ENCODE measurements at regions not wholly inside any gene's neighbourhood (a gene's known extent, or its start where the extent isn't known, plus 50 kb on each side); places are given as distances from the start of the nearest gene placed in this dataset.

- H3K36me3 Mint-ChIP-seq (ENCODE audit: unreplicated experiment), result no peaks in the 10 kb centered on the region
- TF ChIP-seq CTCF (IDR thresholded peaks at IDR 0.05; ENCODE audit: partially characterized antibody, unreplicated experiment), result no peak
- H3K27ac Mint-ChIP-seq (ENCODE audit: unreplicated experiment), result no peak overlapping the region
- H3K4me3 Mint-ChIP-seq (ENCODE audit: unreplicated experiment), result no peak overlapping the region
- DNase-seq, result no peak
- peaks cover 1% of the 10 kb centered on the region for H3K4me1 Mint-ChIP-seq (ENCODE audit: low read depth, unreplicated experiment)
- no peaks in the 10 kb centered on the region for H3K9me3 Mint-ChIP-seq (ENCODE audit: unreplicated experiment)
- H3K27me3 Mint-ChIP-seq (ENCODE audit: unreplicated experiment), result no peaks in the 10 kb centered on the region
Observed at GRCh38 chr4:129379429-129379828, 283.5 kb downstream of the C4orf33 start.

GRCh38 chr4:129384974-129385373 is 289.0 kb downstream of the C4orf33 start:
- no peak for TF ChIP-seq CTCF (IDR thresholded peaks at IDR 0.05; ENCODE audit: partially characterized antibody, unreplicated experiment)
- no peak for DNase-seq
- Mint-ChIP-seq H3K36me3 (ENCODE audit: unreplicated experiment) (no peaks in the 10 kb centered on the region), H3K4me3 (ENCODE audit: unreplicated experiment) (no peak overlapping the region), H3K27ac (ENCODE audit: unreplicated experiment) (no peak overlapping the region), H3K4me1 (ENCODE audit: low read depth, unreplicated experiment) (peaks cover 2% of the 10 kb centered on the region), H3K9me3 (ENCODE audit: unreplicated experiment) (no peaks in the 10 kb centered on the region), H3K27me3 (ENCODE audit: unreplicated experiment) (no peaks in the 10 kb centered on the region)

GRCh38 chr4:129387666-129388065 is 291.7 kb downstream of the C4orf33 start:
- no peak for DNase-seq
- Mint-ChIP-seq H3K4me1 (ENCODE audit: low read depth, unreplicated experiment) (peaks cover 2% of the 10 kb centered on the region), H3K4me3 (ENCODE audit: unreplicated experiment) (no peak overlapping the region), H3K36me3 (ENCODE audit: unreplicated experiment) (no peaks in the 10 kb centered on the region), H3K9me3 (ENCODE audit: unreplicated experiment) (no peaks in the 10 kb centered on the region), H3K27me3 (ENCODE audit: unreplicated experiment) (no peaks in the 10 kb centered on the region), H3K27ac (ENCODE audit: unreplicated experiment) (no peak overlapping the region)
- no peak for TF ChIP-seq CTCF (IDR thresholded peaks at IDR 0.05; ENCODE audit: partially characterized antibody, unreplicated experiment)

GRCh38 chr4:129393976-129394375 is 298.0 kb downstream of the C4orf33 start:
- TF ChIP-seq CTCF (IDR thresholded peaks at IDR 0.05; ENCODE audit: partially characterized antibody, unreplicated experiment), result no peak
- Mint-ChIP-seq H3K4me3 (ENCODE audit: unreplicated experiment) (no peak overlapping the region), H3K27me3 (ENCODE audit: unreplicated experiment) (peaks cover 3% of the 10 kb centered on the region), H3K4me1 (ENCODE audit: low read depth, unreplicated experiment) (no peaks in the 10 kb centered on the region), H3K9me3 (ENCODE audit: unreplicated experiment) (no peaks in the 10 kb centered on the region), H3K36me3 (ENCODE audit: unreplicated experiment) (peaks cover 2% of the 10 kb centered on the region), H3K27ac (ENCODE audit: unreplicated experiment) (no peak overlapping the region)
- no peak for DNase-seq

GRCh38 chr4:129394635-129395034 is 298.7 kb downstream of the C4orf33 start:
- Mint-ChIP-seq H3K27ac (ENCODE audit: unreplicated experiment) (no peak overlapping the region), H3K36me3 (ENCODE audit: unreplicated experiment) (peaks cover 7% of the 10 kb centered on the region), H3K27me3 (ENCODE audit: unreplicated experiment) (peaks cover 3% of the 10 kb centered on the region), H3K4me3 (ENCODE audit: unreplicated experiment) (no peak overlapping the region), H3K9me3 (ENCODE audit: unreplicated experiment) (peaks cover 1% of the 10 kb centered on the region), H3K4me1 (ENCODE audit: low read depth, unreplicated experiment) (no peaks in the 10 kb centered on the region)
- DNase-seq, result no peak
- TF ChIP-seq CTCF (IDR thresholded peaks at IDR 0.05; ENCODE audit: partially characterized antibody, unreplicated experiment), result no peak

All from glutamatergic neuron (in vitro differentiated cells).